ENCODE measurements at regions not wholly inside any gene's neighbourhood (a gene's known extent, or its start where the extent isn't known, plus 50 kb on each side); places are given as distances from the start of the nearest gene placed in this dataset.

GRCh38 chr5:176741561-176742211 is 68.7 kb upstream of the UNC5A start:
- H3K27me3 ChIP-seq (ENCODE audit: insufficient read depth, low read length) = no peaks in the 10 kb centered on the region

GRCh38 chr5:176742246-176743105 is 67.9 kb upstream of the UNC5A start:
- Histone ChIP-seq H3K79me2 (ENCODE audit: insufficient read depth, low read length) (no peaks in the 10 kb centered on the region), H3K4me3 (replicated peaks in 1 of 2; ENCODE audit: low read depth in 1 of 2, low read length in 2 of 2) (no peak overlapping the region), H2AFZ (ENCODE audit: low read depth, low read length, poor library complexity, severe bottlenecking) (no peak overlapping the region), H3K27me3 (ENCODE audit: insufficient read depth, low read length) (no peaks in the 10 kb centered on the region), H4K20me1 (ENCODE audit: insufficient read depth) (no peaks in the 10 kb centered on the region), H3K9ac (ENCODE audit: low read length) (no peak overlapping the region), H3K36me3 (ENCODE audit: control insufficient read depth in 1 of 2, insufficient read depth in 2 of 2, low read length in 2 of 2) (no peaks in the 10 kb centered on the region), H3K9me2 (ENCODE audit: insufficient read depth) (no peaks in the 10 kb centered on the region), H3K27ac (ENCODE audit: low read depth, low read length) (no peak overlapping the region), H3K9me3 (ENCODE audit: control insufficient read depth in 1 of 2, insufficient read depth in 1 of 2, low read depth in 1 of 2, low read length in 2 of 2) (no peaks in the 10 kb centered on the region), H3K4me2 (ENCODE audit: low read length) (no peak overlapping the region), H3K4me1 (ENCODE audit: control insufficient read depth in 1 of 2, insufficient read depth in 2 of 2, low read length in 2 of 2) (no peaks in the 10 kb centered on the region)
- ChIA-PET RAD21 (ENCODE audit: low non-redundant PET in 1 of 2, low total read pairs in 2 of 2, uncharacterized antibody in 2 of 2, unreplicated experiment in 2 of 2) (no interaction called here), POLR2A (no interaction called here), CTCF (no interaction called here)
- no peak for TF ChIP-seq YY1 (IDR thresholded peaks at IDR 0.05; ENCODE audit: extremely low read depth, insufficient replicate concordance, low read depth, low read length)
- no peak for TF ChIP-seq EZH2 (IDR thresholded peaks at IDR 0.05)
- no peak for TF ChIP-seq ZNF274 (IDR thresholded peaks at IDR 0.05; ENCODE audit: low read depth, low read length)
- TF ChIP-seq SP1 (IDR thresholded peaks at IDR 0.05; ENCODE audit: low read depth) = no peak
- TF ChIP-seq TCF7L2 (IDR thresholded peaks at IDR 0.05; ENCODE audit: borderline replicate concordance, extremely low read depth, insufficient read depth, insufficient read length) = no peak
- TF ChIP-seq CBX3 (IDR thresholded peaks at IDR 0.05; ENCODE audit: low read depth) = no peak
- no peak for TF ChIP-seq ATF3 (IDR thresholded peaks at IDR 0.05)
- no peak for TF ChIP-seq POLR2A (IDR thresholded peaks at IDR 0.05; ENCODE audit: borderline replicate concordance, extremely low read depth, insufficient read depth, insufficient read length)
- BruUV-seq (replicated peaks) = no TSS peak
- intact Hi-C loops (cut with micrococcal nuclease) = no loop called here
- ATAC-seq = no peak
- DNase-seq (ENCODE audit: low read depth, low spot score) = no peak

More at GRCh38 chr5:176741561-176742211, 68.7 kb upstream of the UNC5A start:
- Histone ChIP-seq H3K9ac (ENCODE audit: low read length) (no peak overlapping the region), H3K79me2 (ENCODE audit: insufficient read depth, low read length) (no peaks in the 10 kb centered on the region), H3K9me3 (ENCODE audit: control insufficient read depth in 1 of 2, insufficient read depth in 1 of 2, low read depth in 1 of 2, low read length in 2 of 2) (no peaks in the 10 kb centered on the region), H3K36me3 (ENCODE audit: control insufficient read depth in 1 of 2, insufficient read depth in 2 of 2, low read length in 2 of 2) (no peaks in the 10 kb centered on the region), H3K4me2 (ENCODE audit: low read length) (no peak overlapping the region), H2AFZ (ENCODE audit: low read depth, low read length, poor library complexity, severe bottlenecking) (no peak overlapping the region), H3K4me1 (ENCODE audit: control insufficient read depth in 1 of 2, insufficient read depth in 2 of 2, low read length in 2 of 2) (no peaks in the 10 kb centered on the region), H3K4me3 (replicated peaks in 1 of 2; ENCODE audit: low read depth in 1 of 2, low read length in 2 of 2) (no peak overlapping the region), H4K20me1 (ENCODE audit: insufficient read depth) (no peaks in the 10 kb centered on the region), H3K27ac (ENCODE audit: low read depth, low read length) (no peak overlapping the region), H3K9me2 (ENCODE audit: insufficient read depth) (no peaks in the 10 kb centered on the region)
- DNase-seq (ENCODE audit: low read depth, low spot score) (no peak), ATAC-seq (no peak)
- CTCF ChIA-PET = no interaction called here
- no peak for TF ChIP-seq POLR2AphosphoS5 (IDR thresholded peaks at IDR 0.05; ENCODE audit: low read depth, low read length)
- intact Hi-C loops (cut with micrococcal nuclease) = no loop called here
- RAD21 ChIA-PET (ENCODE audit: low non-redundant PET in 1 of 2, low total read pairs in 2 of 2, uncharacterized antibody in 2 of 2, unreplicated experiment in 2 of 2) = no interaction called here
- no TSS peak for BruUV-seq (replicated peaks)
- POLR2A ChIA-PET = no interaction called here

All from HCT116 (cell line).